ENCODE measurements at regions not wholly inside any gene's neighbourhood (a gene's known extent, or its start where the extent isn't known, plus 50 kb on each side); places are given as distances from the start of the nearest gene placed in this dataset.

GRCh38 chr2:120415060-120415459 lies 69.1 kb downstream of the INHBB start:
- TF ChIP-seq POLR2AphosphoS5 (IDR thresholded peaks at IDR 0.05; ENCODE audit: low read depth, low read length) (no peak), POLR2A (IDR thresholded peaks at IDR 0.05; ENCODE audit: low read depth, low read length) (no peak)
